ENCODE measurements at regions not wholly inside any gene's neighbourhood (a gene's known extent, or its start where the extent isn't known, plus 50 kb on each side); places are given as distances from the start of the nearest gene placed in this dataset.

DNA sequence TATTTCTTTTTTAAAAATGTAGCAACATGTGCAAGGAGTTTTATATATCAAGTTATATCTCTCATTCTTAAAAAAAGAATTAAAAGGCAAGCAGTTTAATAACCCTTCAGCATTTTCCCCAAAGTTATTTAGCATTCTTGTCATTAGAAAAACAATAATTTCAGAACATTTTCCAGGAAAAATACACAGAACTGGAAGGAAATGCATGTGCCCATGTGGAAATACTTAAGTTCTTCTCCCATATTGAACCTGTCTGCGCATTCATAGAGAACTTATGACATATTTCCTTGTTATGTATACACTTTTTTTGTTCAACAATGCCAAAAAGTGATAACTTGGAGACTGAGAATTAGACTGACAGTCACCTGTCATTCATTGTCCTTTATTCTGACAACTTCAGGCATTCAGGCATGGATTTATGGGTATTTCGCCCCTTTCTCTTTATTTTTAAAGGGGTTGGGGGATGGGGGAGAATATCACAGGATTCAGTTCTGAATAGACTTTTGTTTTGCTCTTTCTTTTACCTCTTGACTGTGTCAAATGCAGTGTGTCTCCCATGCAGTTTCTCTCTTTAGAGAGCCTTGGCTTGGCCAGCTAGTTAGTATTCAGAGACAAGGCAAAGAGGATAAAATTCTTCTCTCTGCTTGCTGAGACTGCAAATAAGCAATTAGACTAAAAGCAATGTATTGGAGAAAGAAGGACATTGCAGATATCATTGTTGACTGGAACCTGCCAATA lies 701.0 kb downstream of the NR2F1-AS1 start:
- no peaks in the 10 kb centered on the region for H3K27me3 ChIP-seq (ENCODE audit: insufficient read depth, poor library complexity, severe bottlenecking)
- TF ChIP-seq, protein P1, sequence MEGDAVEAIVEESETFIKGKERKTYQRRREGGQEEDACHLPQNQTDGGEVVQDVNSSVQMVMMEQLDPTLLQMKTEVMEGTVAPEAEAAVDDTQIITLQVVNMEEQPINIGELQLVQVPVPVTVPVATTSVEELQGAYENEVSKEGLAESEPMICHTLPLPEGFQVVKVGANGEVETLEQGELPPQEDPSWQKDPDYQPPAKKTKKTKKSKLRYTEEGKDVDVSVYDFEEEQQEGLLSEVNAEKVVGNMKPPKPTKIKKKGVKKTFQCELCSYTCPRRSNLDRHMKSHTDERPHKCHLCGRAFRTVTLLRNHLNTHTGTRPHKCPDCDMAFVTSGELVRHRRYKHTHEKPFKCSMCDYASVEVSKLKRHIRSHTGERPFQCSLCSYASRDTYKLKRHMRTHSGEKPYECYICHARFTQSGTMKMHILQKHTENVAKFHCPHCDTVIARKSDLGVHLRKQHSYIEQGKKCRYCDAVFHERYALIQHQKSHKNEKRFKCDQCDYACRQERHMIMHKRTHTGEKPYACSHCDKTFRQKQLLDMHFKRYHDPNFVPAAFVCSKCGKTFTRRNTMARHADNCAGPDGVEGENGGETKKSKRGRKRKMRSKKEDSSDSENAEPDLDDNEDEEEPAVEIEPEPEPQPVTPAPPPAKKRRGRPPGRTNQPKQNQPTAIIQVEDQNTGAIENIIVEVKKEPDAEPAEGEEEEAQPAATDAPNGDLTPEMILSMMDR (IDR thresholded peaks at IDR 0.05; ENCODE audit: insufficient read depth, low read length), result no peak
- TF ChIP-seq SPI1 (IDR thresholded peaks at IDR 0.05; ENCODE audit: borderline replicate concordance, low read depth) (no peak), GABPA (IDR thresholded peaks at IDR 0.05; ENCODE audit: low read depth) (no peak), POLR2AphosphoS5 (IDR thresholded peaks at IDR 0.05; ENCODE audit: low read depth) (no peak)
- TF ChIP-seq, protein P2, sequence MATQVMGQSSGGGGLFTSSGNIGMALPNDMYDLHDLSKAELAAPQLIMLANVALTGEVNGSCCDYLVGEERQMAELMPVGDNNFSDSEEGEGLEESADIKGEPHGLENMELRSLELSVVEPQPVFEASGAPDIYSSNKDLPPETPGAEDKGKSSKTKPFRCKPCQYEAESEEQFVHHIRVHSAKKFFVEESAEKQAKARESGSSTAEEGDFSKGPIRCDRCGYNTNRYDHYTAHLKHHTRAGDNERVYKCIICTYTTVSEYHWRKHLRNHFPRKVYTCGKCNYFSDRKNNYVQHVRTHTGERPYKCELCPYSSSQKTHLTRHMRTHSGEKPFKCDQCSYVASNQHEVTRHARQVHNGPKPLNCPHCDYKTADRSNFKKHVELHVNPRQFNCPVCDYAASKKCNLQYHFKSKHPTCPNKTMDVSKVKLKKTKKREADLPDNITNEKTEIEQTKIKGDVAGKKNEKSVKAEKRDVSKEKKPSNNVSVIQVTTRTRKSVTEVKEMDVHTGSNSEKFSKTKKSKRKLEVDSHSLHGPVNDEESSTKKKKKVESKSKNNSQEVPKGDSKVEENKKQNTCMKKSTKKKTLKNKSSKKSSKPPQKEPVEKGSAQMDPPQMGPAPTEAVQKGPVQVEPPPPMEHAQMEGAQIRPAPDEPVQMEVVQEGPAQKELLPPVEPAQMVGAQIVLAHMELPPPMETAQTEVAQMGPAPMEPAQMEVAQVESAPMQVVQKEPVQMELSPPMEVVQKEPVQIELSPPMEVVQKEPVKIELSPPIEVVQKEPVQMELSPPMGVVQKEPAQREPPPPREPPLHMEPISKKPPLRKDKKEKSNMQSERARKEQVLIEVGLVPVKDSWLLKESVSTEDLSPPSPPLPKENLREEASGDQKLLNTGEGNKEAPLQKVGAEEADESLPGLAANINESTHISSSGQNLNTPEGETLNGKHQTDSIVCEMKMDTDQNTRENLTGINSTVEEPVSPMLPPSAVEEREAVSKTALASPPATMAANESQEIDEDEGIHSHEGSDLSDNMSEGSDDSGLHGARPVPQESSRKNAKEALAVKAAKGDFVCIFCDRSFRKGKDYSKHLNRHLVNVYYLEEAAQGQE (IDR thresholded peaks at IDR 0.05; ENCODE audit: insufficient replicate concordance, low read depth), result no peak
- no peak overlapping the region for H3K27ac ChIP-seq (replicated peaks)
- H3K4me3 ChIP-seq (replicated peaks; ENCODE audit: insufficient read depth, low read length), result no peak overlapping the region
- no peak for DNase-seq (ENCODE audit: low read depth in 1 of 2, low spot score in 1 of 2)

DNA sequence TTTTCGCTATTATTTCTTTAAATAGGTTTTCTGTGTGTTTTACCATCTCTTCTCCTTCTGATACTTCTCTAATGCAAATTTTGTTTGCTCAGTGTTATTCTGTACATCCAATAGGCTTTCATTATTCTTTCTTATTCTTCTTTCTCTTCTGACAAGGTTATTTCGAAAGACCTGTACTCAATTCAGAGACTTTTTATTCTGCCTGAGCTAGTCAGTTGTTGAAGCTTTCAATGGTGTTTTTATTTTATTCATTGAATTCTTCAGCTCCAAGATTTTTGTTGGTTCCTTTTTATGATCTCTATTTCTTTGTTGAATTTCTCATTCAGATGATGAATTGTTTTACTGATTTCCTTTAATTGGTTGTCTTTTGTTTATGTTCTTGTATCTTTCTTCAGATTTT lies 706.2 kb downstream of the NR2F1-AS1 start:
- Histone ChIP-seq H3K4me3 (replicated peaks; ENCODE audit: insufficient read depth, low read length) (no peak overlapping the region), H3K27ac (replicated peaks) (no peak overlapping the region), H3K27me3 (ENCODE audit: insufficient read depth, poor library complexity, severe bottlenecking) (no peaks in the 10 kb centered on the region)
- DNase-seq (ENCODE audit: low read depth in 1 of 2, low spot score in 1 of 2), result no peak
- TF ChIP-seq, protein P1 (IDR thresholded peaks at IDR 0.05; ENCODE audit: insufficient read depth, low read length), result no peak
- TF ChIP-seq GABPA (IDR thresholded peaks at IDR 0.05; ENCODE audit: low read depth) (no peak), SPI1 (IDR thresholded peaks at IDR 0.05; ENCODE audit: borderline replicate concordance, low read depth) (no peak), POLR2AphosphoS5 (IDR thresholded peaks at IDR 0.05; ENCODE audit: low read depth) (no peak)
- TF ChIP-seq, protein P2 (IDR thresholded peaks at IDR 0.05; ENCODE audit: insufficient replicate concordance, low read depth), result no peak

DNA sequence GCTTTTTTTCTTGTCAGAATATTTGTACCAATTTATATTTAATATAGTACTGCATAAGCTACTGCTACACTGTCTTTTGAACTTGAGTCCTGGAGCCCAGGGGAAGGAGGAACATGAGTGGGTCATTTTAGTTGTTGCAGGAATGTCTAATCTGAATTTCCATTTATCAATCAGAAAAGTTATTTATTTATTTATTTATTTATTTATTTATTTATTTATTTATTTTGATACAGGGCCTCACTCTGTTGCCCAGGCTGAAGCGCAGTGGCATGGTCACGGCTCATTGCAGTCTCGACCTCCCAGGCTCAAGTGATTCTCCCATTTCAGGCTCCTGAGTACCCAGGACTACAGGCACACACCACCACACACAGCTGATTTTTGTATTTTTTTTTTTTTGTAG lies 712.6 kb downstream of the NR2F1-AS1 start:
- no peak overlapping the region for H3K4me3 ChIP-seq (replicated peaks; ENCODE audit: insufficient read depth, low read length)
- TF ChIP-seq GABPA (IDR thresholded peaks at IDR 0.05; ENCODE audit: low read depth), result no peak
- TF ChIP-seq SPI1 (IDR thresholded peaks at IDR 0.05; ENCODE audit: borderline replicate concordance, low read depth), result no peak
- TF ChIP-seq, protein P1 (IDR thresholded peaks at IDR 0.05; ENCODE audit: insufficient read depth, low read length), result no peak
- TF ChIP-seq POLR2AphosphoS5 (IDR thresholded peaks at IDR 0.05; ENCODE audit: low read depth), result no peak
- TF ChIP-seq, protein P2 (IDR thresholded peaks at IDR 0.05; ENCODE audit: insufficient replicate concordance, low read depth), result no peak
- H3K27ac ChIP-seq (replicated peaks), result no peak overlapping the region
- no peaks in the 10 kb centered on the region for H3K27me3 ChIP-seq (ENCODE audit: insufficient read depth, poor library complexity, severe bottlenecking)
- no peak for DNase-seq (ENCODE audit: low read depth in 1 of 2, low spot score in 1 of 2)

Measured in HL-60 (cell line).